ENCODE measurements at regions not wholly inside any gene's neighbourhood (a gene's known extent, or its start where the extent isn't known, plus 50 kb on each side); places are given as distances from the start of the nearest gene placed in this dataset.

DNA sequence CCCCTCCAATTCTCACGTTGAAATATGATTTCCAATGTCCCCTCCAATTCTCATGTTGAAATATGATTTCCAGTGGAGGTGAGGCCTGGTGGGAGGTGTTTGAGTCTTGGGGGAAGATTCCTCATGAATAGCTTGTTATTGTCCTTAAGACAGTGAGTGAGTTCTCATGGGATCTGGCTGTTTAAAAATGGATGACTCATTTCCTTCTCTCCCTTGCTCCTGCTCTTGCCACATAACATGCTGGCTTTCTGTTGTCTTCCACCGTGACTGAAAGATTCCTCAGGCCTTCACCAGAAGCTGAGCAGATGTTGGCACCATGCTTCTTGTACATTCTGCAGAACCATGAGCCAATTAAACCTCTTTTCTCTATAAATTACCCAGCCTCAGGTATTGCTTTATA is 346.8 kb upstream of the TECRL start:
- Mint-ChIP-seq H3K9me3 (peaks cover 0 to 8% (median 3%) of the 10 kb centered on the region in 7 donors), H3K27me3 (ENCODE audit: low read depth in 3 of 3) (no peaks in the 10 kb centered on the region), H3K4me1 (no peaks in the 10 kb centered on the region), H3K36me3 (no peaks in the 10 kb centered on the region), H3K4me3 (no peak overlapping the region), H3K27ac (no peak overlapping the region)
- Histone ChIP-seq H3K79me2 (ENCODE audit: insufficient read depth, low read length) (no peaks in the 10 kb centered on the region), H3K4me2 (replicated peaks; ENCODE audit: extremely low read depth, low read length, poor library complexity, severe bottlenecking) (no peak overlapping the region), H2AFZ (ENCODE audit: insufficient read depth, low read depth, low read length, poor library complexity, severe bottlenecking) (no peak overlapping the region), H3K4me1 (ENCODE audit: control insufficient read depth in 1 of 2, insufficient read depth in 2 of 2, low read length in 2 of 2) (no peaks in the 10 kb centered on the region), H3K36me3 (replicated peaks in 1 of 2; ENCODE audit: control insufficient read depth in 1 of 2, insufficient read depth in 2 of 2, low read length in 2 of 2) (no peaks in the 10 kb centered on the region), H3K4me3 (replicated peaks in 1 of 3; ENCODE audit: low read depth in 2 of 3, low read length in 3 of 3) (no peak overlapping the region), H3K27ac (ENCODE audit: low read depth in 1 of 2, low read length in 2 of 2) (no peak overlapping the region), H4K20me1 (ENCODE audit: insufficient read depth, low read length) (no peaks in the 10 kb centered on the region), H3K27me3 (ENCODE audit: control insufficient read depth in 2 of 2, insufficient read depth in 2 of 2, low read length in 2 of 2) (no peaks in the 10 kb centered on the region), H3K9ac (ENCODE audit: insufficient read depth, low read length, poor library complexity, severe bottlenecking) (no peak overlapping the region), H3K9me3 (replicated peaks in 1 of 2; ENCODE audit: control insufficient read depth in 1 of 2, insufficient read depth in 1 of 2, low read length in 2 of 2) (peaks cover 0 to 17% of the 10 kb centered on the region in 2 donors)
- TF ChIP-seq, protein P1, sequence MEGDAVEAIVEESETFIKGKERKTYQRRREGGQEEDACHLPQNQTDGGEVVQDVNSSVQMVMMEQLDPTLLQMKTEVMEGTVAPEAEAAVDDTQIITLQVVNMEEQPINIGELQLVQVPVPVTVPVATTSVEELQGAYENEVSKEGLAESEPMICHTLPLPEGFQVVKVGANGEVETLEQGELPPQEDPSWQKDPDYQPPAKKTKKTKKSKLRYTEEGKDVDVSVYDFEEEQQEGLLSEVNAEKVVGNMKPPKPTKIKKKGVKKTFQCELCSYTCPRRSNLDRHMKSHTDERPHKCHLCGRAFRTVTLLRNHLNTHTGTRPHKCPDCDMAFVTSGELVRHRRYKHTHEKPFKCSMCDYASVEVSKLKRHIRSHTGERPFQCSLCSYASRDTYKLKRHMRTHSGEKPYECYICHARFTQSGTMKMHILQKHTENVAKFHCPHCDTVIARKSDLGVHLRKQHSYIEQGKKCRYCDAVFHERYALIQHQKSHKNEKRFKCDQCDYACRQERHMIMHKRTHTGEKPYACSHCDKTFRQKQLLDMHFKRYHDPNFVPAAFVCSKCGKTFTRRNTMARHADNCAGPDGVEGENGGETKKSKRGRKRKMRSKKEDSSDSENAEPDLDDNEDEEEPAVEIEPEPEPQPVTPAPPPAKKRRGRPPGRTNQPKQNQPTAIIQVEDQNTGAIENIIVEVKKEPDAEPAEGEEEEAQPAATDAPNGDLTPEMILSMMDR (IDR thresholded peaks at IDR 0.05) = no peak
- intact Hi-C loops (cut with micrococcal nuclease) = no loop called here
- DNase-seq = no peak
- WGBS (ENCODE audit: insufficient coverage) = 0% methylated on average over 1 of the region's 2 CpGs

DNA sequence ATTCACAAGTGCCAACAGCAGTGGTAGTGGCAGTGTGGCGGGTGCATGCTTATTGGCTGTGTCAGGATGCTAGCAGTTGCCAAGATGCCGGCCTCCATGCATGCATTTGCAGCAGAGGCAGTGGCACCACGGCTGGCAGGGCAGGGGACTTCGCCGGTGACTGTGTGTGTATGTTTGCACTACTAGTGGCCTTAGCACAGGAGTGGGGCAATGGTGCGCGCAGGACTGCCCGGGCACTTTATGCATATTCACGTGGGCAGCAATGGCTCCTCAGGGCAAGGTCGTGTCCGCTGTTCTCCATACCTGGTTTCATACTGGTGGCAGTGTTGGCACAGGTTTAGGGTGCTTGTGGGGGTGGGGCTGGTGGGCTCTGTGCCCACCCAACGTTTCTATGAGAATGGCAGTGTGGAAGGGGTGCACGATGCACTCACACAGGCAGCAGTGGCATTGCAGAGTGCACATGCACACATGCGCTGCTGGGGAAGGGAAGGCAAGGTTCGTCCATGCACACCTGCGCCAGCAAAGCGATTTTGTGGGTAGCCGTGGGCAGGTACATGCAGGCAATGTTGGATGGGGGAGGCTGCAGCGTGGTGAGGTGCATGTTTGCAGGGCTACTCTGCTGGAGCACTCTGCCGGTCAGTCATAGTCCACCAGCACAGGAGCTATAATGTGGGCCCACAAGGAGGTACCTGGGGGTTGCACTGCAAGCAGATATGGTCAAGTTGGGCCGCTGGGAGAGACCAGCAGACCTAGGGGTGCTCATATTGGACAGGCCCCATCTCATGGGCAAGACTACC is 338.9 kb upstream of the TECRL start:
- Histone ChIP-seq H3K9ac (ENCODE audit: insufficient read depth, low read length, poor library complexity, severe bottlenecking) (no peak overlapping the region), H3K4me3 (replicated peaks in 1 of 3; ENCODE audit: low read depth in 2 of 3, low read length in 3 of 3) (no peak overlapping the region), H4K20me1 (ENCODE audit: insufficient read depth, low read length) (no peaks in the 10 kb centered on the region), H3K4me1 (ENCODE audit: control insufficient read depth in 1 of 2, insufficient read depth in 2 of 2, low read length in 2 of 2) (no peaks in the 10 kb centered on the region), H3K27ac (ENCODE audit: low read depth in 1 of 2, low read length in 2 of 2) (no peak overlapping the region), H3K79me2 (ENCODE audit: insufficient read depth, low read length) (no peaks in the 10 kb centered on the region), H2AFZ (ENCODE audit: insufficient read depth, low read depth, low read length, poor library complexity, severe bottlenecking) (no peak overlapping the region), H3K9me3 (replicated peaks in 1 of 2; ENCODE audit: control insufficient read depth in 1 of 2, insufficient read depth in 1 of 2, low read length in 2 of 2) (peaks cover 10 to 15% of the 10 kb centered on the region in 2 donors), H3K27me3 (ENCODE audit: control insufficient read depth in 2 of 2, insufficient read depth in 2 of 2, low read length in 2 of 2) (no peaks in the 10 kb centered on the region), H3K4me2 (replicated peaks; ENCODE audit: extremely low read depth, low read length, poor library complexity, severe bottlenecking) (no peak overlapping the region), H3K36me3 (replicated peaks in 1 of 2; ENCODE audit: control insufficient read depth in 1 of 2, insufficient read depth in 2 of 2, low read length in 2 of 2) (no peaks in the 10 kb centered on the region)
- intact Hi-C loops (cut with micrococcal nuclease) = no loop called here
- H3K27ac Mint-ChIP-seq = no peak overlapping the region
- WGBS (ENCODE audit: insufficient coverage) = 89% methylated on average over 21 of the region's 21 CpGs
- DNase-seq = no peak
- H3K36me3 Mint-ChIP-seq = no peaks in the 10 kb centered on the region
- H3K9me3 Mint-ChIP-seq = peaks cover 2 to 9% (median 7%) of the 10 kb centered on the region in 7 donors
- no peak overlapping the region for H3K4me3 Mint-ChIP-seq
- no peaks in the 10 kb centered on the region for H3K27me3 Mint-ChIP-seq (ENCODE audit: low read depth in 3 of 3)
- H3K4me1 Mint-ChIP-seq = no peaks in the 10 kb centered on the region
- TF ChIP-seq, protein P1 (IDR thresholded peaks at IDR 0.05) = no peak

Data from CD14-positive monocyte (primary cell).